ENCODE measurements at regions not wholly inside any gene's neighbourhood (a gene's known extent, or its start where the extent isn't known, plus 50 kb on each side); places are given as distances from the start of the nearest gene placed in this dataset.

DNA sequence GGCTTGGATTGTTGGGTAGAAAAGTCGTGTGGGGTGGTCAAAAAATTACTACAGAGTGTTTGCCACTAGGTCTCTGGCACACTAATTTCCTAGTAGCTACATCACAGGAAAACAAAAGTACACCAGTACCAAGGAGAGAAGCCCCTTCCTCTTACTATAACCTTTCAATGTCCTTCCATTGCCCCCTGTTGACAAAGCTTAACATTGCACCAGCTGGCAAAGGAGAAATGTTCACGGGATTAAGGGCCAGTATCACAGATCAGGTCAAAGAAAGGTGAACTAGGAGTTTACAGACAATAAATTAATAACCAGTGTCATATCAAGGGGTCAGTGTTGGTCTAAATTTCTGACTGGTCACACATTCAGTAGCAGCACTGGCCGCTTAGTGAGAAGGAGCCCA, 1139.6 kb upstream of the FAM98A start:
- peak in 1 of 3 donors; percentile 38 for DNase-seq
- Histone ChIP-seq H3K9me3 (no peaks in the 10 kb centered on the region), H3K36me3 (no peaks in the 10 kb centered on the region), H3K27ac (no peak overlapping the region), H3K4me3 (no peak overlapping the region), H3K4me1 (no peaks in the 10 kb centered on the region), H3K27me3 (no peaks in the 10 kb centered on the region)
- 15% methylated on average over 3 of the region's 3 CpGs for WGBS (ENCODE audit: insufficient coverage, low coverage, low lambda C conversion rate, missing lambda C conversion rate)
- TF ChIP-seq POLR2A (IDR thresholded peaks at IDR 0.05): no peak
- peak in 3 of 4 donors; percentile 25 to 47 (median 38) for TF ChIP-seq CTCF (IDR thresholded peaks at IDR 0.05)
- ATAC-seq: peak in 3 of 4 donors; percentile 53 to 70 (median 60)
- intact Hi-C loops (cut with DNase I): no loop called here

- DNase-seq: no peak
- TF ChIP-seq POLR2A (IDR thresholded peaks at IDR 0.05): no peak
- H3K9me3 ChIP-seq: no peaks in the 10 kb centered on the region
- H3K27me3 ChIP-seq: no peaks in the 10 kb centered on the region
- intact Hi-C loops (cut with DNase I): no loop called here
- no peaks in the 10 kb centered on the region for H3K4me1 ChIP-seq
- 66% methylated on average over 3 of the region's 3 CpGs for WGBS (ENCODE audit: insufficient coverage, low coverage, low lambda C conversion rate, missing lambda C conversion rate)
- no peak overlapping the region for H3K27ac ChIP-seq
- no peak overlapping the region for H3K4me3 ChIP-seq
- H3K36me3 ChIP-seq: no peaks in the 10 kb centered on the region
- ATAC-seq: no peak
These were observed 1138.0 kb upstream of the FAM98A start for GRCh38 chr2:34737146-34737545.

GRCh38 chr2:34736482-34736881, 1137.4 kb upstream of the FAM98A start:
- ATAC-seq (no peak), DNase-seq (no peak)
- no peaks in the 10 kb centered on the region for H3K36me3 ChIP-seq
- TF ChIP-seq POLR2A (IDR thresholded peaks at IDR 0.05) (no peak), CTCF (IDR thresholded peaks at IDR 0.05) (no peak)
- H3K27ac ChIP-seq: no peak overlapping the region
- H3K4me3 ChIP-seq: no peak overlapping the region
- no peaks in the 10 kb centered on the region for H3K4me1 ChIP-seq
- intact Hi-C loops (cut with DNase I): no loop called here
- H3K27me3 ChIP-seq: no peaks in the 10 kb centered on the region
- H3K9me3 ChIP-seq: no peaks in the 10 kb centered on the region
- 65% methylated on average over 2 of the region's 2 CpGs for WGBS (ENCODE audit: insufficient coverage, low coverage, low lambda C conversion rate, missing lambda C conversion rate)

DNA sequence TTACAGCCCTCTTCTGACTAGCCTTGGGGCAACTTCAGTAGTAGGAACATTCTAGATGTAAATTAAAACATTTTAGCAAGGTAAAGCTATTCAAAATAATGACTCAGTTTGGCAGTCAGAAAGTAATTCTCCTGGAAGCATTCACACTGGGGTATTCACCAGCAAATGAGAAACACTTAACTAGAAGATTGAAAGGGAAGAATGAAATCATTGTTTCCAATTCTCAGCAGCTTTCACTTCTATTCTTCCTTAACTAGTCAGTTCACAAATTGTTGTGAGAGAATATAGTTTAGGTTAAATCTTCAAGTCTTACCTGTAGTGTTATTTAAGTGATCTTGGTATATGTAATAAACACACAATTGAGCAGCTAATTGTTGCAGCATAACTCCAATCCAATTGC, 1135.6 kb upstream of the FAM98A start:
- H3K4me3 ChIP-seq: no peak overlapping the region
- H3K27ac ChIP-seq: no peak overlapping the region
- intact Hi-C loops (cut with DNase I): no loop called here
- TF ChIP-seq POLR2A (IDR thresholded peaks at IDR 0.05) (no peak), CTCF (IDR thresholded peaks at IDR 0.05) (no peak)
- no peak for ATAC-seq
- H3K4me1 ChIP-seq: no peaks in the 10 kb centered on the region
- H3K27me3 ChIP-seq: no peaks in the 10 kb centered on the region
- no peak for DNase-seq
- H3K36me3 ChIP-seq: no peaks in the 10 kb centered on the region
- no peaks in the 10 kb centered on the region for H3K9me3 ChIP-seq

- H3K4me3 ChIP-seq: no peak overlapping the region
- DNase-seq (no peak), ATAC-seq (no peak)
- no peak overlapping the region for H3K27ac ChIP-seq
- TF ChIP-seq POLR2A (IDR thresholded peaks at IDR 0.05): no peak
- no peak for TF ChIP-seq CTCF (IDR thresholded peaks at IDR 0.05)
- no peaks in the 10 kb centered on the region for H3K9me3 ChIP-seq
- no peaks in the 10 kb centered on the region for H3K27me3 ChIP-seq
- intact Hi-C loops (cut with DNase I): no loop called here
- WGBS (ENCODE audit: insufficient coverage, low coverage, low lambda C conversion rate, missing lambda C conversion rate): 27% methylated on average over 1 of the region's 1 CpG
- H3K4me1 ChIP-seq: no peaks in the 10 kb centered on the region
- no peaks in the 10 kb centered on the region for H3K36me3 ChIP-seq
These were observed 1134.9 kb upstream of the FAM98A start for GRCh38 chr2:34734042-34734441.

All from right lobe of liver (tissue), 6 donors.